Prostate gland (tissue), 2 donors: ENCODE measurements at regions not wholly inside any gene's neighbourhood (a gene's known extent, or its start where the extent isn't known, plus 50 kb on each side); places are given as distances from the start of the nearest gene placed in this dataset.

Experiments used
- DNase-seq: peaks from one replicate; pipeline ENCODE4 v3.0.0-alpha.2; 2019; ENCODE audit warnings: low spot score
- H3K27ac ChIP-seq, 2 donors: fragments of 200-600 bp; sonication (generic); 2 replicates each; pipeline ENCODE4 v1.5.1; 2017 to 2019
- H3K27me3 ChIP-seq: fragments of 200-600 bp; sonication (generic); replicated peaks from 2 replicates; pipeline ENCODE4 v1.5.1; 2019; ENCODE audit not compliant: insufficient read depth
- H3K36me3 ChIP-seq, 2 donors: fragments of 200-600 bp; sonication (generic); 1 replicate in 1 of 2; 2 replicates in 1 of 2; pipeline versions ENCODE4 v1.5.1 to v1.8.1; 2017 to 2019
- H3K4me1 ChIP-seq: fragments of 200-600 bp; sonication (generic); replicated peaks from 2 replicates; pipeline ENCODE4 v1.5.1; 2019
- H3K4me3 ChIP-seq, 2 donors: fragments of 200-600 bp; sonication (generic); 2 replicates each; pipeline ENCODE4 v1.5.1; 2017 to 2019
- H3K9me3 ChIP-seq: fragments of 200-600 bp; sonication (generic); 2 replicates; pipeline ENCODE4 v1.5.1; 2017
- CTCF ChIP-seq, 4 experiments: fragments of 200-600 bp in 2 of 4; fragments of 450-650 bp in 2 of 4; sonication (generic) in 2 of 4; IDR thresholded peaks; 1 replicate in 3 of 4; 2 replicates in 1 of 4; pipeline ENCODE4 v1.5.1; 2016 to 2019; ENCODE audit warnings: antibody characterized with exemption in 4 of 4, mild to moderate bottlenecking in 2 of 4, moderate library complexity in 2 of 4
- POLR2A ChIP-seq: fragments of 450-650 bp; IDR thresholded peaks from one replicate; pipeline ENCODE4 v1.6.1; 2016; ENCODE audit warnings: antibody characterized with exemption, mild to moderate bottlenecking
- POLR2AphosphoS5 ChIP-seq: sonication (generic); formaldehyde crosslinking; IDR thresholded peaks from one replicate; pipeline ENCODE4 v1.6.1; 2017; ENCODE audit warnings: antibody characterized with exemption
- WGBS: methylation state at CpG from one replicate; pipeline ENCODE4 v1.1.5; 2018; 5-methylcytosine and 5-hydroxymethylcytosine counted together
- intact Hi-C: fragments of 100-400 bp; cut with DNase I; formaldehyde crosslinking; loops from one replicate; pipeline ENCODE4 v1.14.2; 2022

- Histone ChIP-seq H3K36me3 (no peaks in the 10 kb centered on the region), H3K4me1 (no peaks in the 10 kb centered on the region), H3K4me3 (no peak overlapping the region), H3K9me3 (no peaks in the 10 kb centered on the region), H3K27ac (no peak overlapping the region), H3K27me3 (no peaks in the 10 kb centered on the region)
- TF ChIP-seq CTCF (IDR thresholded peaks at IDR 0.05) (no peak), POLR2AphosphoS5 (no peak), POLR2A (no peak)
- intact Hi-C loops = no loop called here
- DNase-seq = no peak
- 27% methylated on average over 3 of the region's 3 CpGs for WGBS
These were observed 188.5 kb downstream of the LIG4 start for GRCh38 chr13:108026680-108027410.

- Histone ChIP-seq H3K36me3 (no peaks in the 10 kb centered on the region), H3K27ac (no peak overlapping the region), H3K27me3 (no peaks in the 10 kb centered on the region), H3K9me3 (no peaks in the 10 kb centered on the region), H3K4me1 (no peaks in the 10 kb centered on the region), H3K4me3 (no peak overlapping the region)
- WGBS = 39% methylated on average over 4 of the region's 4 CpGs
- TF ChIP-seq POLR2A (no peak), CTCF (IDR thresholded peaks at IDR 0.05) (no peak), POLR2AphosphoS5 (no peak)
- DNase-seq = no peak
- intact Hi-C loops = no loop called here
These were observed 195.3 kb downstream of the LIG4 start for GRCh38 chr13:108020027-108020426.

- H3K4me3 ChIP-seq = no peak overlapping the region
- WGBS = 95% methylated on average over 2 of the region's 2 CpGs
- no peak for DNase-seq
- H3K27me3 ChIP-seq = no peaks in the 10 kb centered on the region
- intact Hi-C loops = loop anchor here (10.0 kb wide), 1 partner anchor 134 kb away; no protein-coding TSS in a partner anchor
- TF ChIP-seq POLR2A (no peak), POLR2AphosphoS5 (no peak), CTCF (IDR thresholded peaks at IDR 0.05) (no peak)
- H3K9me3 ChIP-seq = no peaks in the 10 kb centered on the region
- no peaks in the 10 kb centered on the region for H3K36me3 ChIP-seq
- no peak overlapping the region for H3K27ac ChIP-seq
- H3K4me1 ChIP-seq = no peaks in the 10 kb centered on the region
These were observed 196.9 kb downstream of the LIG4 start for GRCh38 chr13:108018371-108018870.

GRCh38 chr13:108006619-108007018, 208.7 kb downstream of the LIG4 start:
- H3K9me3 ChIP-seq = no peaks in the 10 kb centered on the region
- H3K27ac ChIP-seq = no peak overlapping the region
- 89% methylated on average over 9 of the region's 9 CpGs for WGBS
- TF ChIP-seq CTCF (IDR thresholded peaks at IDR 0.05) = no peak
- TF ChIP-seq POLR2AphosphoS5 = no peak
- no peak for TF ChIP-seq POLR2A
- H3K27me3 ChIP-seq = no peaks in the 10 kb centered on the region
- H3K36me3 ChIP-seq = no peaks in the 10 kb centered on the region
- intact Hi-C loops = no loop called here
- DNase-seq = no peak
- H3K4me3 ChIP-seq = no peak overlapping the region
- H3K4me1 ChIP-seq = no peaks in the 10 kb centered on the region

GRCh38 chr13:108005231-108005630, 210.1 kb downstream of the LIG4 start:
- TF ChIP-seq POLR2A = no peak
- no peak for TF ChIP-seq POLR2AphosphoS5
- no peak for TF ChIP-seq CTCF (IDR thresholded peaks at IDR 0.05)
- Histone ChIP-seq H3K9me3 (no peaks in the 10 kb centered on the region), H3K27ac (no peak overlapping the region), H3K36me3 (no peaks in the 10 kb centered on the region), H3K4me1 (no peaks in the 10 kb centered on the region), H3K27me3 (no peaks in the 10 kb centered on the region), H3K4me3 (no peak overlapping the region)
- DNase-seq = no peak
- intact Hi-C loops = no loop called here
- WGBS = 44% methylated on average over 3 of the region's 3 CpGs
